WERI-Rb-1 (cell line): ENCODE measurements at regions not wholly inside any gene's neighbourhood (a gene's known extent, or its start where the extent isn't known, plus 50 kb on each side); places are given as distances from the start of the nearest gene placed in this dataset.
"Not testable (repeated sequence)": the region's sequence is repeated elsewhere in the genome, so short reads cannot be mapped to it uniquely, and the experiment has no call there.

Source experiments
- DNase-seq: peaks from one replicate; pipeline ENCODE4 v3.0.0-alpha.2; 2020
- H3K27ac ChIP-seq: fragments of 250-450 bp; sonication (Bioruptor Pico); 2 replicates; pipeline ENCODE4 v1.5.1; 2020; ENCODE audit warnings: mild to moderate bottlenecking, moderate library complexity
- H3K27me3 ChIP-seq: fragments of 250-450 bp; sonication (Bioruptor Pico); 2 replicates; pipeline ENCODE4 v1.5.1; 2021; ENCODE audit warnings: mild to moderate bottlenecking, low read depth, moderate library complexity; ENCODE audit not compliant: insufficient read depth, severe bottlenecking
- H3K36me3 ChIP-seq: fragments of 250-450 bp; sonication (Bioruptor Pico); 2 replicates; pipeline ENCODE4 v1.5.1; 2020; ENCODE audit warnings: mild to moderate bottlenecking, moderate library complexity
- H3K4me3 ChIP-seq: 2 replicates; pipeline ENCODE4 v1.5.1; 2011; ENCODE audit warnings: low read depth, mild to moderate bottlenecking, control low read depth, low read length
- H3K9me3 ChIP-seq: fragments of 250-450 bp; sonication (Bioruptor Pico); 2 replicates; pipeline ENCODE4 v1.5.1; 2021; ENCODE audit warnings: mild to moderate bottlenecking, moderate library complexity; ENCODE audit not compliant: severe bottlenecking
- TF ChIP-seq, protein P1 (sequence below): IDR thresholded peaks from 2 replicates; pipeline ENCODE4 v1.5.1; 2011; ENCODE audit warnings: low read depth, mild to moderate bottlenecking, control low read depth, inconsistent platforms, low read length

GRCh38 chr7:125424721-125425120, 495.1 kb upstream of the POT1 start:
- Histone ChIP-seq H3K27me3 (no peaks in the 10 kb centered on the region), H3K9me3 (no peaks in the 10 kb centered on the region), H3K4me3 (no peak overlapping the region), H3K36me3 (no peaks in the 10 kb centered on the region), H3K27ac (no peak overlapping the region)
- no peak for DNase-seq
- TF ChIP-seq, protein P1, sequence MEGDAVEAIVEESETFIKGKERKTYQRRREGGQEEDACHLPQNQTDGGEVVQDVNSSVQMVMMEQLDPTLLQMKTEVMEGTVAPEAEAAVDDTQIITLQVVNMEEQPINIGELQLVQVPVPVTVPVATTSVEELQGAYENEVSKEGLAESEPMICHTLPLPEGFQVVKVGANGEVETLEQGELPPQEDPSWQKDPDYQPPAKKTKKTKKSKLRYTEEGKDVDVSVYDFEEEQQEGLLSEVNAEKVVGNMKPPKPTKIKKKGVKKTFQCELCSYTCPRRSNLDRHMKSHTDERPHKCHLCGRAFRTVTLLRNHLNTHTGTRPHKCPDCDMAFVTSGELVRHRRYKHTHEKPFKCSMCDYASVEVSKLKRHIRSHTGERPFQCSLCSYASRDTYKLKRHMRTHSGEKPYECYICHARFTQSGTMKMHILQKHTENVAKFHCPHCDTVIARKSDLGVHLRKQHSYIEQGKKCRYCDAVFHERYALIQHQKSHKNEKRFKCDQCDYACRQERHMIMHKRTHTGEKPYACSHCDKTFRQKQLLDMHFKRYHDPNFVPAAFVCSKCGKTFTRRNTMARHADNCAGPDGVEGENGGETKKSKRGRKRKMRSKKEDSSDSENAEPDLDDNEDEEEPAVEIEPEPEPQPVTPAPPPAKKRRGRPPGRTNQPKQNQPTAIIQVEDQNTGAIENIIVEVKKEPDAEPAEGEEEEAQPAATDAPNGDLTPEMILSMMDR, result no peak

- TF ChIP-seq, protein P1, result no peak
- no peaks in the 10 kb centered on the region for H3K9me3 ChIP-seq
- H3K4me3 ChIP-seq, result no peak overlapping the region
- H3K27me3 ChIP-seq, result no peaks in the 10 kb centered on the region
- H3K27ac ChIP-seq, result no peak overlapping the region
- no peaks in the 10 kb centered on the region for H3K36me3 ChIP-seq
- DNase-seq, result no peak
Observed at GRCh38 chr7:125423458-125424155, 494.0 kb upstream of the POT1 start.

DNA sequence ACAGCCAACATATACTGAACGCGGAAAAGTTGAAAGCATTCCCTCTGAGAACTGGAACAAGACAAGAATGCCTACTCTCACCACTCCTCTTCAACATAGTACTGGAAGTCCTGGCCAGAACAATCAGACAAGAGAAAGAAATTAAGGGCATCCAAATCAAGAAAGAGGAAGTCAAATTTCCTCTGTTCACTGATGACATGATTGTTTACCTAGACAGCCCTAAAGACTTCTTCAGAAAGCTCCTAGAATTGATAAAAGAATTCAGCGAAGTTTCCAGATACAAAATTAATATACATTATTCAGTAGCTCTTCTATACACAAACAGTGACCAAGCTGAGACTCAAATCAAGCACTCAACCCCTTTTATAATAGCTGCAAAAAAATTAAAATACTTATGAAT, 491.8 kb upstream of the POT1 start:
- H3K4me3 ChIP-seq, H3K36me3 ChIP-seq, H3K27me3 ChIP-seq, H3K9me3 ChIP-seq, DNase-seq, H3K27ac ChIP-seq: not testable (repeated sequence)

GRCh38 chr7:125412890-125413665, 483.5 kb upstream of the POT1 start:
- Histone ChIP-seq H3K36me3 (no peaks in the 10 kb centered on the region), H3K9me3 (no peaks in the 10 kb centered on the region), H3K27ac (no peak overlapping the region), H3K4me3 (no peak overlapping the region), H3K27me3 (no peaks in the 10 kb centered on the region)
- TF ChIP-seq, protein P1, result no peak
- no peak for DNase-seq

- H3K27me3 ChIP-seq, result no peaks in the 10 kb centered on the region
- H3K27ac ChIP-seq, result no peak overlapping the region
- TF ChIP-seq, protein P1, result no peak
- no peaks in the 10 kb centered on the region for H3K36me3 ChIP-seq
- no peak for DNase-seq
- H3K4me3 ChIP-seq, result no peak overlapping the region
- no peaks in the 10 kb centered on the region for H3K9me3 ChIP-seq
Observed at GRCh38 chr7:125409921-125410320, 480.3 kb upstream of the POT1 start.

- no peaks in the 10 kb centered on the region for H3K9me3 ChIP-seq
- TF ChIP-seq, protein P1, result no peak
- no peaks in the 10 kb centered on the region for H3K36me3 ChIP-seq
- H3K27me3 ChIP-seq, result no peaks in the 10 kb centered on the region
- no peak overlapping the region for H3K27ac ChIP-seq
- H3K4me3 ChIP-seq, result no peak overlapping the region
- no peak for DNase-seq
Observed at GRCh38 chr7:125406111-125406510, 476.5 kb upstream of the POT1 start.
